GM23338 (cell line): ENCODE measurements at regions not wholly inside any gene's neighbourhood (a gene's known extent, or its start where the extent isn't known, plus 50 kb on each side); places are given as distances from the start of the nearest gene placed in this dataset.

Source experiments
- EZH2 ChIP-seq: fragments of 200-600 bp; sonication (generic); IDR thresholded peaks from one replicate; pipeline ENCODE4 v1.8.0; 2017; ENCODE audit warnings: antibody characterized with exemption, mild to moderate bottlenecking, low read depth; ENCODE audit not compliant: unreplicated experiment
- EZH2phosphoT487 ChIP-seq: fragments of 200-600 bp; sonication (generic); IDR thresholded peaks from one replicate; pipeline ENCODE4 v1.8.1; 2018; ENCODE audit warnings: antibody characterized with exemption; ENCODE audit not compliant: unreplicated experiment
- NANOG ChIP-seq: IDR thresholded peaks from 2 replicates; pipeline ENCODE4 v1.6.1; 2016; ENCODE audit warnings: antibody characterized with exemption, borderline replicate concordance
- POLR2AphosphoS5 ChIP-seq: IDR thresholded peaks from 2 replicates; pipeline ENCODE4 v1.6.1; 2016; ENCODE audit warnings: antibody characterized with exemption, low read depth
- TF ChIP-seq, protein P1 (sequence below): IDR thresholded peaks from one replicate; pipeline ENCODE4 v1.6.1; 2018; ENCODE audit warnings: antibody characterized with exemption; ENCODE audit not compliant: unreplicated experiment
- TF ChIP-seq, protein P2 (sequence below), 2 experiments: fragments of 200-600 bp in 1 of 2; sonication (generic) in 1 of 2; conservative IDR thresholded peaks; 2 replicates each; pipeline versions ENCODE4 v1.5.1 to v1.6.1; 2016 to 2017; ENCODE audit warnings: antibody characterized with exemption in 2 of 2, low read depth in 2 of 2, mild to moderate bottlenecking in 2 of 2, moderate library complexity in 1 of 2

- TF ChIP-seq, protein P1, sequence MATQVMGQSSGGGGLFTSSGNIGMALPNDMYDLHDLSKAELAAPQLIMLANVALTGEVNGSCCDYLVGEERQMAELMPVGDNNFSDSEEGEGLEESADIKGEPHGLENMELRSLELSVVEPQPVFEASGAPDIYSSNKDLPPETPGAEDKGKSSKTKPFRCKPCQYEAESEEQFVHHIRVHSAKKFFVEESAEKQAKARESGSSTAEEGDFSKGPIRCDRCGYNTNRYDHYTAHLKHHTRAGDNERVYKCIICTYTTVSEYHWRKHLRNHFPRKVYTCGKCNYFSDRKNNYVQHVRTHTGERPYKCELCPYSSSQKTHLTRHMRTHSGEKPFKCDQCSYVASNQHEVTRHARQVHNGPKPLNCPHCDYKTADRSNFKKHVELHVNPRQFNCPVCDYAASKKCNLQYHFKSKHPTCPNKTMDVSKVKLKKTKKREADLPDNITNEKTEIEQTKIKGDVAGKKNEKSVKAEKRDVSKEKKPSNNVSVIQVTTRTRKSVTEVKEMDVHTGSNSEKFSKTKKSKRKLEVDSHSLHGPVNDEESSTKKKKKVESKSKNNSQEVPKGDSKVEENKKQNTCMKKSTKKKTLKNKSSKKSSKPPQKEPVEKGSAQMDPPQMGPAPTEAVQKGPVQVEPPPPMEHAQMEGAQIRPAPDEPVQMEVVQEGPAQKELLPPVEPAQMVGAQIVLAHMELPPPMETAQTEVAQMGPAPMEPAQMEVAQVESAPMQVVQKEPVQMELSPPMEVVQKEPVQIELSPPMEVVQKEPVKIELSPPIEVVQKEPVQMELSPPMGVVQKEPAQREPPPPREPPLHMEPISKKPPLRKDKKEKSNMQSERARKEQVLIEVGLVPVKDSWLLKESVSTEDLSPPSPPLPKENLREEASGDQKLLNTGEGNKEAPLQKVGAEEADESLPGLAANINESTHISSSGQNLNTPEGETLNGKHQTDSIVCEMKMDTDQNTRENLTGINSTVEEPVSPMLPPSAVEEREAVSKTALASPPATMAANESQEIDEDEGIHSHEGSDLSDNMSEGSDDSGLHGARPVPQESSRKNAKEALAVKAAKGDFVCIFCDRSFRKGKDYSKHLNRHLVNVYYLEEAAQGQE = no peak
- TF ChIP-seq, protein P2, sequence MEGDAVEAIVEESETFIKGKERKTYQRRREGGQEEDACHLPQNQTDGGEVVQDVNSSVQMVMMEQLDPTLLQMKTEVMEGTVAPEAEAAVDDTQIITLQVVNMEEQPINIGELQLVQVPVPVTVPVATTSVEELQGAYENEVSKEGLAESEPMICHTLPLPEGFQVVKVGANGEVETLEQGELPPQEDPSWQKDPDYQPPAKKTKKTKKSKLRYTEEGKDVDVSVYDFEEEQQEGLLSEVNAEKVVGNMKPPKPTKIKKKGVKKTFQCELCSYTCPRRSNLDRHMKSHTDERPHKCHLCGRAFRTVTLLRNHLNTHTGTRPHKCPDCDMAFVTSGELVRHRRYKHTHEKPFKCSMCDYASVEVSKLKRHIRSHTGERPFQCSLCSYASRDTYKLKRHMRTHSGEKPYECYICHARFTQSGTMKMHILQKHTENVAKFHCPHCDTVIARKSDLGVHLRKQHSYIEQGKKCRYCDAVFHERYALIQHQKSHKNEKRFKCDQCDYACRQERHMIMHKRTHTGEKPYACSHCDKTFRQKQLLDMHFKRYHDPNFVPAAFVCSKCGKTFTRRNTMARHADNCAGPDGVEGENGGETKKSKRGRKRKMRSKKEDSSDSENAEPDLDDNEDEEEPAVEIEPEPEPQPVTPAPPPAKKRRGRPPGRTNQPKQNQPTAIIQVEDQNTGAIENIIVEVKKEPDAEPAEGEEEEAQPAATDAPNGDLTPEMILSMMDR (conservative IDR thresholded peaks at IDR 0.05; ENCODE audit: low read depth in 2 of 2) = no peak
- TF ChIP-seq EZH2 = no peak
- TF ChIP-seq POLR2AphosphoS5 = no peak
- TF ChIP-seq EZH2phosphoT487 = no peak
- TF ChIP-seq NANOG = no peak
Observed at GRCh38 chr2:35831385-35831784, 524.2 kb upstream of the CRIM1 start.
